Pancreas (tissue), 10 donors: ENCODE measurements at regions not wholly inside any gene's neighbourhood (a gene's known extent, or its start where the extent isn't known, plus 50 kb on each side); places are given as distances from the start of the nearest gene placed in this dataset.
A peak's percentile ranks its signal among the peaks of the same experiment; 100 is the strongest.

Experiments
- ATAC-seq, 4 donors: fragments of 200-7000 bp; cut with Tn5 transposase; one replicate each; pipeline versions ENCODE4 v1.8.0 to v1.9.1; 2020; ENCODE audit warnings: mild to moderate bottlenecking in 4 of 4, moderate library complexity in 4 of 4
- DNase-seq, 6 donors: peaks; one replicate each; pipeline ENCODE4 v3.0.0-alpha.2; 2020
- FAIRE-seq: peaks from 2 replicates; lab custom pipeline; 2012; peaks lifted over from hg19 to GRCh38; lab: Jason Lieb, UNC
- H3K27ac ChIP-seq, 4 donors: fragments of 200-600 bp; sonication (generic); 1 replicate in 3 of 4; 2 replicates in 1 of 4; pipeline versions ENCODE4 v1.5.0 to v1.8.0; 2020
- H3K27me3 ChIP-seq, 4 donors: fragments of 200-600 bp; one replicate each; pipeline ENCODE4 v1.8.0; 2021
- H3K36me3 ChIP-seq, 3 donors: fragments of 200-600 bp; sonication (generic) in 1 of 3; one replicate each; pipeline versions ENCODE4 v1.5.0 to v1.8.0; 2020 to 2021
- H3K4me1 ChIP-seq, 3 donors: fragments of 200-600 bp; one replicate each; pipeline ENCODE4 v1.8.0; 2021
- H3K4me3 ChIP-seq, 4 donors: fragments of 200-600 bp; sonication (generic) in 2 of 4; one replicate each; pipeline versions ENCODE4 v1.5.0 to v1.8.0; 2020 to 2021
- H3K9me3 ChIP-seq, 4 donors: fragments of 200-600 bp; one replicate each; pipeline ENCODE4 v1.8.0; 2021
- CTCF ChIP-seq, 4 donors: fragments of 200-600 bp; sonication (generic) in 3 of 4; IDR thresholded peaks; one replicate each; pipeline versions ENCODE4 v1.5.0 to v1.8.0; 2021; ENCODE audit warnings: antibody characterized with exemption in 4 of 4
- WGBS, 2 donors: extraction: QIAGEN DNeasy Blood & Tissue Kit; methylation state at CpG; one replicate each; pipeline ENCODE4 v1.1.7; 2013; 5-methylcytosine and 5-hydroxymethylcytosine counted together
- intact Hi-C, 3 donors: fragments of 100-400 bp; cut with DNase I; formaldehyde crosslinking; loops; one replicate each; pipeline versions ENCODE4 v1.11.1 to v1.14.2; 2022
- donor health status: healthy with polysubstance abuse.
- donor health status: DM: no; HTN: no; CAD: no; lungs with moderate emphysema.
- donor health status: DM: no; HTN: no; CAD: no.
- donor health status: control.
- donor health status: control.
- donor health status: Bipolar disorder and iron deficiency.
- donor health status: DM: yes; HTN: yes; CAD: no.
- donor health status: DM: no; HTN: no; CAD: no.
- donor health status: DM: no; HTN: no; CAD: no.
- donor health status: DM: yes; HTN: yes; CAD: no.

- no peaks in the 10 kb centered on the region for H3K27me3 ChIP-seq
- H3K27ac ChIP-seq, result no peak overlapping the region
- no peak for TF ChIP-seq CTCF (IDR thresholded peaks at IDR 0.05)
- ATAC-seq, result no peak
- H3K36me3 ChIP-seq, result no peaks in the 10 kb centered on the region
- 22 to 26% methylated on average over 2 of the region's 2 CpGs for whole genome bisulfite sequencing, 2 donors
- no peak for DNase-seq
- H3K4me3 ChIP-seq, result no peak overlapping the region
- peaks cover 22 to 44% (median 38%) of the 10 kb centered on the region in 3 donors for H3K4me1 ChIP-seq
- intact Hi-C loops, result no loop called here
- H3K9me3 ChIP-seq, result no peaks in the 10 kb centered on the region
- no peak for FAIRE-seq
Observed at GRCh38 chr12:19970116-19970515, 398.2 kb upstream of the PDE3A start.

- no peaks in the 10 kb centered on the region for H3K27me3 ChIP-seq
- H3K36me3 ChIP-seq, result no peaks in the 10 kb centered on the region
- peak overlapping the region in 1 of 4 donors; percentile 15 for H3K4me3 ChIP-seq
- H3K4me1 ChIP-seq, result peaks cover 22 to 44% (median 38%) of the 10 kb centered on the region in 3 donors
- no peaks in the 10 kb centered on the region for H3K9me3 ChIP-seq
- DNase-seq (no peak), ATAC-seq (no peak), FAIRE-seq (no peak)
- H3K27ac ChIP-seq, result peak overlapping the region; percentile 10 to 68 (median 62)
- intact Hi-C loops, result no loop called here
- TF ChIP-seq CTCF (IDR thresholded peaks at IDR 0.05), result no peak
- 15 to 17% methylated on average over 1 of the region's 1 CpG for WGBS, 2 donors
Observed at GRCh38 chr12:19970821-19971220, 397.5 kb upstream of the PDE3A start.

- intact Hi-C loops, result no loop called here
- Histone ChIP-seq H3K27ac (peak overlapping the region; percentile 10 to 68 (median 62)), H3K4me3 (peak overlapping the region in 1 of 4 donors; percentile 15), H3K36me3 (no peaks in the 10 kb centered on the region), H3K4me1 (peaks cover 22 to 44% (median 38%) of the 10 kb centered on the region in 3 donors), H3K27me3 (no peaks in the 10 kb centered on the region), H3K9me3 (no peaks in the 10 kb centered on the region)
- ATAC-seq (peak; percentile 82 to 87 (median 82)), FAIRE-seq (no peak), DNase-seq (peak; percentile 42 to 82 (median 65))
- no peak for TF ChIP-seq CTCF (IDR thresholded peaks at IDR 0.05)
- 9% methylated on average over 8 of the region's 8 CpGs for WGBS, 2 donors
Observed at GRCh38 chr12:19971361-19972280, 396.7 kb upstream of the PDE3A start.

- H3K4me3 ChIP-seq, result no peak overlapping the region
- 70 to 71% methylated on average over 11 of the region's 11 CpGs for WGBS, 2 donors
- intact Hi-C loops, result no loop called here
- TF ChIP-seq CTCF (IDR thresholded peaks at IDR 0.05), result no peak
- H3K27me3 ChIP-seq, result no peaks in the 10 kb centered on the region
- H3K4me1 ChIP-seq, result peaks cover 22 to 41% (median 32%) of the 10 kb centered on the region in 3 donors
- ATAC-seq (peak in 2 of 4 donors; percentile 1 to 2), FAIRE-seq (no peak), DNase-seq (no peak)
- no peaks in the 10 kb centered on the region for H3K36me3 ChIP-seq
- no peaks in the 10 kb centered on the region for H3K9me3 ChIP-seq
- peak overlapping the region; percentile 10 to 68 (median 62) for H3K27ac ChIP-seq
Observed at GRCh38 chr12:19972325-19973288, 395.7 kb upstream of the PDE3A start.
